ENCODE measurements at regions not wholly inside any gene's neighbourhood (a gene's known extent, or its start where the extent isn't known, plus 50 kb on each side); places are given as distances from the start of the nearest gene placed in this dataset.

DNA sequence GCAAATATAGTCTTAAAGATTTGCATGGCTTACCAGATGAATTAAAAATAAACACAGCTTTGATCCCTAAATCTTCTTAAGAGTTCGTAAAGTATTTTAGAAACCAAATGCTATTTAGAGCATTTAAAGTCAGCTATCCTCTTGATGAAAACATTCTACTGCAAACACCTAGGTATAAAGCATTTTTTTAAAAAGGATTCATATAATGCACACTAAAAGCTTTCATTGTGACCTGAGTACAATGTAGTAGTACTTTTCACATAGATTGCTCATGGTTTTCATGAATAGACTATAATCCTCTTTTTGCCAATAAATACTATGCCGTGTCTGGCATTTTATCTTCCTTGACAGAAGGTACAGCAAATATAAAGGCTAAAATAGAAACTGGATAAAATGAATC lies 805.1 kb upstream of the INTU start:
- TF ChIP-seq, protein P1, sequence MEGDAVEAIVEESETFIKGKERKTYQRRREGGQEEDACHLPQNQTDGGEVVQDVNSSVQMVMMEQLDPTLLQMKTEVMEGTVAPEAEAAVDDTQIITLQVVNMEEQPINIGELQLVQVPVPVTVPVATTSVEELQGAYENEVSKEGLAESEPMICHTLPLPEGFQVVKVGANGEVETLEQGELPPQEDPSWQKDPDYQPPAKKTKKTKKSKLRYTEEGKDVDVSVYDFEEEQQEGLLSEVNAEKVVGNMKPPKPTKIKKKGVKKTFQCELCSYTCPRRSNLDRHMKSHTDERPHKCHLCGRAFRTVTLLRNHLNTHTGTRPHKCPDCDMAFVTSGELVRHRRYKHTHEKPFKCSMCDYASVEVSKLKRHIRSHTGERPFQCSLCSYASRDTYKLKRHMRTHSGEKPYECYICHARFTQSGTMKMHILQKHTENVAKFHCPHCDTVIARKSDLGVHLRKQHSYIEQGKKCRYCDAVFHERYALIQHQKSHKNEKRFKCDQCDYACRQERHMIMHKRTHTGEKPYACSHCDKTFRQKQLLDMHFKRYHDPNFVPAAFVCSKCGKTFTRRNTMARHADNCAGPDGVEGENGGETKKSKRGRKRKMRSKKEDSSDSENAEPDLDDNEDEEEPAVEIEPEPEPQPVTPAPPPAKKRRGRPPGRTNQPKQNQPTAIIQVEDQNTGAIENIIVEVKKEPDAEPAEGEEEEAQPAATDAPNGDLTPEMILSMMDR (IDR thresholded peaks at IDR 0.05; ENCODE audit: low read depth, low read length, poor library complexity, severe bottlenecking), result no peak
- no peak for TF ChIP-seq EZH2phosphoT487 (IDR thresholded peaks at IDR 0.05; ENCODE audit: borderline replicate concordance, low read length)
